Activated T-helper 1 cell treated with Interleukin-2 at 50 U/mL for 16 hours (primary cell): ENCODE measurements at regions not wholly inside any gene's neighbourhood (a gene's known extent, or its start where the extent isn't known, plus 50 kb on each side); places are given as distances from the start of the nearest gene placed in this dataset.

Experiments used
- DNase-seq: peaks from one replicate; pipeline ENCODE4 v3.0.0-alpha.2; 2020; ENCODE audit warnings: low read depth

DNA sequence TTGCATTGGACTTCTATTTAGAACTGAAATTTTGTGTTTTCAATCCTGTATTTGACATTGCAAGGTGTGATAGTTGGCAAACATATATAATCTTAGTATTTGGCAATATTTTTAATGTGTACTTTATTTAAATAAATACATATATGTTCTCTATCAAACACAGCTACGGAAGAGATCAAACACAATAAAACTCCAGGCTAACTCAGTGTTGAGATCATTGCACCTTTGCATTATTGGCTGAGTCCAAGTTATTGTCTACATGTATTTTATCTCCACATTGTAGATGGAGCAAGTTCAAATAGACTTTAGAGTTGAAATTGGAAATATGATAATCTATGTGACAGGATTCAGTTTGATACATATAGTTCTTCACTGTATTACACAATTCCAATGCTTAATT, 176.7 kb downstream of the ST6GAL2 start:
- DNase-seq, result no peak

DNA sequence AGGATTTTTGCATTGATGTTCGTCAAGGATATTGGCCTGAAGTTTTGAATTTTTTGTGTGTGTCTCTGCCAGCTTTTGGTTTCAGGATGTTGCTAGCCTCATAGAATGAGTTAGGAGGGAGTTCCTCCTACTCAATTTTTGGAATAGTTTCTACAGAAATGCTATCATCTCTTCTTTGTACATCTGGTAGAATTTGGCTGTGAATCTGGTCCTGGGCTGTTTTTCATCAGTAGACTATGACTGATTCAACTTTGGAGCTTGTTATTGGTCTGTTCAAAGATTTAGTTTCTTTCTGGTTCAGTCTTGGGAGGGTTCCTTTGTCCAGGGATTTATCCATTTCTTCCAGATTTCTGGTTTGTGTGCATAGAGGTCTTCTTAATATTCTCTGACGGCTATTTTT, 166.7 kb downstream of the ST6GAL2 start:
- DNase-seq, result no peak

DNA sequence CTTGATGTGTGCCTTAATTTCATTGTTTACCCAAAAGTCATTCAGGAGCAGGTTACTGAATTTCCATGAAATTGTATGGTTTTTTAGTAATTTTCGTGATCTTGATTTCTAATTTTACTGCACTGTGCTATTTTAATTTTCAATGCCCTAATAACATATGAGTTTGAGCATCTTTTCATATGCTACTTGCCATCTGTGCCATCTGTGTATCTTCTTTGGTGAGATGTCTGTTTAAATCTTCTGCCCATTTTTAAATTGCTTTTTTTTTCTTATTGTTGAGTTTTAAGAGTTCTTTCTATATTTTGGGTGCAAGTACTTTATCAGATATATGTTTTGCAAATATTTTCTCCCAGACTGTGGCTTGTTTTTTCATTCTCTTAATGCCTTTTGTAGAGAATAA, 165.9 kb downstream of the ST6GAL2 start:
- no peak for DNase-seq

DNA sequence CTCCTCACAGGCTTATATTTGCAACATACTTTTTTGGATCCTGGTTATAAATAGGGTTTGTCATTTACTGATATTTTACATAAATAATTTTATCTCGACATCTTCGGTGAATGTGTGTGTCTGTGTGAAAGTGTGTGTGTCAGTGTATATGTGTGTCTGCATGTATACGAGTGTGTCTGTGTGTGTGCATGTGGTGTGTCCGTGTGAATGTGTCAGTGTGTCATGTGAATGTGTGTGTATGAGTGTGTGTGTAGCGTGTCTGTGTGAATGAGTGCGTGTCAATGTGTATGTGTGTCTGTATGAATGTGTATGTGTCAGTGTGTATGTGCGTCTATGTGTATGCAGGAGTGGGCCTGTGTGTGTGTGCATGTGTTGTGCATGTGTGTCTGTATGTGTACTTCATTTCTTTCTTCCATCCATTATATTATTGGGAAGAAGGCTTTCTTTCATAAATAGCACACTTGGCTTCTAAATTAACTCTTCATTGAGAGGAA, 161.6 kb downstream of the ST6GAL2 start:
- DNase-seq, result no peak

DNA sequence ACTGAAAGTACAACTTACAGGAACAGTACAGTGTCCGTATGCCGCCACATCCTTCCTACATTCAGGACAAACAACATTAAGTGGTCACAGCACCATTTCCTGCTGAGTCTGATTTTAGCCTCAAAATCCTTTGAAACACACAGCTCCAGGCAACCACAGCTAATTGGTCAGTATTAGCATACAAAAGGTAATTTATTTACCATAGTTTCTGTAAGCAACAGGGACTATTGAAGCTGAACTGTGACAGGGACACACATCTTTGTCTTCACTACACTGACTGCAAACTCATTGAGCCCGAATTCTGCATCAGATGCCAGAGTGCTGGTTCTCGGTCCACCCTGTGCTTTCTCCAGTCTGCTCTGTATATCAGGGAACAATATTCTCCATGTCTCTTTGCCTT, 151.8 kb downstream of the ST6GAL2 start:
- no peak for DNase-seq

DNA sequence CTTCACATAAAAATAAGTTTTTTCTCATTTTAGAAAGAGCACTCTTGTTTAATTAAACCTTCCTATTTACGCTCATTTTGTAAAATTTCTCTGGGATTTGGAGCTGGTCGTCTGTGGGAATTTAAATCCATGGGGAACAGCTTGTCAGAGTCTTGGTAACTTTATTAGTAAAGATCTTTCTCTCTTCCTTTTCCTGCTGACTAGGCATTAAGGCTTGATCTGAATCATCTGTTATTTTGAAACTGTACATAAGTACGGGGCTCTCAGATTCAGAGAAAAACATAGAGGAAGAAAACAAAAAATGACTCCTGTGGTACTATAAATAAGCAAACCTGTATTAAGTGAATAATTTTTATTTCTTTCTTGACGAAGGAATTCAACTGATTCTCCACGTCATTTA, 150.2 kb downstream of the ST6GAL2 start:
- DNase-seq, result no peak

DNA sequence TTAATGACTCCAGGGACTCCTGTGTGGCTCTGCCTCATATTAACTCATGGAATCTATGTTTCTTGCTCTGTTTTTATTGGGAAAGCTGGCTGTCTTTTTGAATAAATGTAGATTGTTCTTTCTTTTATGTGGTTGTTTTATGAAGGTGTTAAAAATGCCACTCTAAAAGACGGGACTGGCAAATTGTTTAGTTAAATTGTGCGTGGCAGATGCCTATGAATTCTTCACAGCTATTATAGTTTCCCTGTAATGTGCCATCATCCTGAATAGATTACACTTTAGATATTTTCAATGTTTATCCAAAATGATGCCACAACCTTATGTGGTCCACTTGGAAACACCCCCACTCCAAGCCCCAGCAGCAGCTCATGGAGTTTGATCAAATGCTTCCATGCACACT, 149.7 kb downstream of the ST6GAL2 start:
- no peak for DNase-seq

DNA sequence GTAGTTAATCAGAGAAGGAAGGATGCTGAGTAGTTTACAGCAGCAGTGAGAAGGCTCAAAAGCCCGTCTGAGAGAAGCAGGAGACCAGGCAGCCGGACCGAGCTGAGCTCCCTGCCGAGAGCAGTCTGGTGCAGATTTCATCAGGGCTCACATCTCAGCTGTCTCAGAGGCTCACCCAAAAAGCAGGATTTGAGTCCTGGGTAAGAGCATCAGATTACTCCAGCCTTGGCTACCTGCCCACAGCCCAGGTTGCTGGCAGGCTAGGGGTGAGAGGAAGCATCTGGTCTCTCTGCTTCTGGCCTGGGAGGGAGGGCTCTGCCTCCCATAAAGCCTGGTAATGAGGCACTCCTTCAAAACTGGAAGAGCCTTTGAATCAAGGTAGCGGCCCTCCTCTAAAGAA, 140.5 kb downstream of the ST6GAL2 start:
- no peak for DNase-seq

DNA sequence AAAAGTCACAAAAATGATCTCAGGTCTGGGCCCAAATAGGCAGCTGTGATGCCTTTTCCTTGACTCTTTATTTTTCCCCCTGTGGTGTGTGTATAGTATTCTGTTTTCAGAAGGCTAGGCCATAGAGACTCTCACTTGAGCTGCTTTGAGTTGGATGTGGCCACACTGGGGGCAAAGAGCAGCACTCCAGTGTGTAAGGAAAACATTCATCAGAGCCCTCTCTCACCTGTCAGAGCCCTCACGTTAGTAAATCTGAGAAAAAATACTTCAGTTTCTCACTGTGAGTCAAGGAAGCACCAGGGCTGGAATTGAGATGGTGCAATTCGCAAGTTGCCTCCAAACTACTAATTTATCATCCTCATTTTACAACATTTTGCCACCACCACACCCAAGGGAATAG, 136.1 kb downstream of the ST6GAL2 start:
- DNase-seq, result no peak
